ENCODE measurements at regions not wholly inside any gene's neighbourhood (a gene's known extent, or its start where the extent isn't known, plus 50 kb on each side); places are given as distances from the start of the nearest gene placed in this dataset.

- Histone ChIP-seq H3K79me2 (ENCODE audit: insufficient read depth, low read depth, low read length) (no peaks in the 10 kb centered on the region), H3K9me2 (ENCODE audit: insufficient read depth, low read length) (no peaks in the 10 kb centered on the region), H3K27ac (ENCODE audit: low read depth, low read length, poor library complexity, severe bottlenecking) (no peak overlapping the region), H3K4me1 (ENCODE audit: insufficient read depth, low read length, poor library complexity, severe bottlenecking) (no peaks in the 10 kb centered on the region), H3K36me3 (ENCODE audit: insufficient read depth, low read length) (no peaks in the 10 kb centered on the region), H2AFZ (ENCODE audit: low read length) (no peak overlapping the region), H3K4me2 (ENCODE audit: low read length) (no peak overlapping the region), H3K9me3 (ENCODE audit: low read length) (no peaks in the 10 kb centered on the region), H4K20me1 (ENCODE audit: insufficient read depth, low read length) (no peaks in the 10 kb centered on the region), H3K4me3 (ENCODE audit: low read depth, low read length, poor library complexity, severe bottlenecking) (no peak overlapping the region)
- DNase-seq (ENCODE audit: low spot score), result no peak
- ChIA-PET POLR2A (no interaction called here), CTCF (ENCODE audit: unreplicated experiment) (no interaction called here)
- BruUV-seq (replicated peaks), result no TSS peak
- intact Hi-C loops (cut with micrococcal nuclease; ENCODE audit: unreplicated experiment), result no loop called here
- TF ChIP-seq EZH2phosphoT487 (IDR thresholded peaks at IDR 0.05; ENCODE audit: borderline replicate concordance, low read depth, low read length) (no peak), CTCF (conservative IDR thresholded peaks at IDR 0.05; ENCODE audit: low read length) (no peak)
Observed at GRCh38 chr20:63129991-63130657, 85.8 kb downstream of the YTHDF1 start.

GRCh38 chr20:63129376-63129965 lies 86.5 kb downstream of the YTHDF1 start:
- no peak overlapping the region for H3K4me2 ChIP-seq (ENCODE audit: low read length)
- H3K9me3 ChIP-seq (ENCODE audit: low read length), result no peaks in the 10 kb centered on the region
- no peaks in the 10 kb centered on the region for H3K36me3 ChIP-seq (ENCODE audit: insufficient read depth, low read length)
- H2AFZ ChIP-seq (ENCODE audit: low read length), result no peak overlapping the region
- no peak overlapping the region for H3K4me3 ChIP-seq (ENCODE audit: low read depth, low read length, poor library complexity, severe bottlenecking)
- ChIA-PET POLR2A (no interaction called here), CTCF (ENCODE audit: unreplicated experiment) (no interaction called here)
- no TSS peak for BruUV-seq (replicated peaks)
- intact Hi-C loops (cut with micrococcal nuclease; ENCODE audit: unreplicated experiment), result no loop called here
- H3K79me2 ChIP-seq (ENCODE audit: insufficient read depth, low read depth, low read length), result no peaks in the 10 kb centered on the region
- H3K9me2 ChIP-seq (ENCODE audit: insufficient read depth, low read length), result no peaks in the 10 kb centered on the region
- no peak for TF ChIP-seq EZH2phosphoT487 (IDR thresholded peaks at IDR 0.05; ENCODE audit: borderline replicate concordance, low read depth, low read length)
- TF ChIP-seq CTCF (conservative IDR thresholded peaks at IDR 0.05; ENCODE audit: low read length), result no peak
- H4K20me1 ChIP-seq (ENCODE audit: insufficient read depth, low read length), result no peaks in the 10 kb centered on the region
- no peak for DNase-seq (ENCODE audit: low spot score)
- H3K4me1 ChIP-seq (ENCODE audit: insufficient read depth, low read length, poor library complexity, severe bottlenecking), result no peaks in the 10 kb centered on the region
- no peak overlapping the region for H3K27ac ChIP-seq (ENCODE audit: low read depth, low read length, poor library complexity, severe bottlenecking)

- Histone ChIP-seq H4K20me1 (ENCODE audit: insufficient read depth, low read length) (no peaks in the 10 kb centered on the region), H3K27ac (ENCODE audit: low read depth, low read length, poor library complexity, severe bottlenecking) (no peak overlapping the region), H3K36me3 (ENCODE audit: insufficient read depth, low read length) (no peaks in the 10 kb centered on the region), H3K4me3 (ENCODE audit: low read depth, low read length, poor library complexity, severe bottlenecking) (no peak overlapping the region), H3K4me1 (ENCODE audit: insufficient read depth, low read length, poor library complexity, severe bottlenecking) (no peaks in the 10 kb centered on the region), H3K9me3 (ENCODE audit: low read length) (no peaks in the 10 kb centered on the region), H3K4me2 (ENCODE audit: low read length) (no peak overlapping the region), H2AFZ (ENCODE audit: low read length) (no peak overlapping the region), H3K79me2 (ENCODE audit: insufficient read depth, low read depth, low read length) (no peaks in the 10 kb centered on the region), H3K9me2 (ENCODE audit: insufficient read depth, low read length) (no peaks in the 10 kb centered on the region)
- POLR2A ChIA-PET, result no interaction called here
- TF ChIP-seq EZH2phosphoT487 (IDR thresholded peaks at IDR 0.05; ENCODE audit: borderline replicate concordance, low read depth, low read length) (no peak), CTCF (conservative IDR thresholded peaks at IDR 0.05; ENCODE audit: low read length) (no peak)
- CTCF ChIA-PET (ENCODE audit: unreplicated experiment), result no interaction called here
- intact Hi-C loops (cut with micrococcal nuclease; ENCODE audit: unreplicated experiment), result no loop called here
- DNase-seq (ENCODE audit: low spot score), result no peak
- BruUV-seq (replicated peaks), result no TSS peak
Observed at GRCh38 chr20:63128956-63129355, 87.0 kb downstream of the YTHDF1 start.
